OCI-LY7 (cell line): ENCODE measurements at regions not wholly inside any gene's neighbourhood (a gene's known extent, or its start where the extent isn't known, plus 50 kb on each side); places are given as distances from the start of the nearest gene placed in this dataset.

Experiments
- EZH2phosphoT487 ChIP-seq: fragments of 200-600 bp; sonication (generic); IDR thresholded peaks from 2 replicates; pipeline ENCODE4 v1.6.1; 2018; ENCODE audit warnings: low read depth, borderline replicate concordance, mild to moderate bottlenecking, mixed run types, antibody characterized with exemption, low read length, moderate library complexity, mixed read lengths
- TF ChIP-seq, protein P1 (sequence below): fragments of 200-600 bp; sonication (generic); conservative IDR thresholded peaks from 2 replicates; pipeline ENCODE4 v1.5.1; 2014; ENCODE audit warnings: mild to moderate bottlenecking, antibody characterized with exemption, low read length, moderate library complexity, mixed read lengths

- TF ChIP-seq, protein P1, sequence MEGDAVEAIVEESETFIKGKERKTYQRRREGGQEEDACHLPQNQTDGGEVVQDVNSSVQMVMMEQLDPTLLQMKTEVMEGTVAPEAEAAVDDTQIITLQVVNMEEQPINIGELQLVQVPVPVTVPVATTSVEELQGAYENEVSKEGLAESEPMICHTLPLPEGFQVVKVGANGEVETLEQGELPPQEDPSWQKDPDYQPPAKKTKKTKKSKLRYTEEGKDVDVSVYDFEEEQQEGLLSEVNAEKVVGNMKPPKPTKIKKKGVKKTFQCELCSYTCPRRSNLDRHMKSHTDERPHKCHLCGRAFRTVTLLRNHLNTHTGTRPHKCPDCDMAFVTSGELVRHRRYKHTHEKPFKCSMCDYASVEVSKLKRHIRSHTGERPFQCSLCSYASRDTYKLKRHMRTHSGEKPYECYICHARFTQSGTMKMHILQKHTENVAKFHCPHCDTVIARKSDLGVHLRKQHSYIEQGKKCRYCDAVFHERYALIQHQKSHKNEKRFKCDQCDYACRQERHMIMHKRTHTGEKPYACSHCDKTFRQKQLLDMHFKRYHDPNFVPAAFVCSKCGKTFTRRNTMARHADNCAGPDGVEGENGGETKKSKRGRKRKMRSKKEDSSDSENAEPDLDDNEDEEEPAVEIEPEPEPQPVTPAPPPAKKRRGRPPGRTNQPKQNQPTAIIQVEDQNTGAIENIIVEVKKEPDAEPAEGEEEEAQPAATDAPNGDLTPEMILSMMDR: no peak
- TF ChIP-seq EZH2phosphoT487: no peak
Observed at GRCh38 chr1:30659702-30660101, 63.7 kb downstream of the MATN1 start.
